ENCODE measurements at regions not wholly inside any gene's neighbourhood (a gene's known extent, or its start where the extent isn't known, plus 50 kb on each side); places are given as distances from the start of the nearest gene placed in this dataset.

DNA sequence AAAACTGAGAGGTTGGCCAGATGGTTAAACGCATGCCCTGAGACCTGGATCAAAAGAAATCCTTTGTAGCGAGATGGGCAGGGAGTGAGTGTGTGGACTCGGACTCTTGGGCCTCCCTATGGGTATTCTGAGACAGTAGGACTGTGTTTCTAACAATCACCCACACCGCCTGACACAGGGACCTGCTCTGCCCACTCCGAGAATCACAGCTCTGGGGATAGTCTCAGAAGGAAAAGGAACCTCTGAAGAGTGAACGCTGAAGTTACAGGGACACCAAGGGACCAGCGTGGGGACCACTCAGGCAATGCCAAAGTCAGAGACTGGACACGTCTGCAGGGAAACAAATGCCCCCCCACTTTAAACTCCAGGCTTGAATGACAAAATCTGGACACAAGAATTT, 242.1 kb upstream of the TCERG1L start:
- TF ChIP-seq, protein P1, sequence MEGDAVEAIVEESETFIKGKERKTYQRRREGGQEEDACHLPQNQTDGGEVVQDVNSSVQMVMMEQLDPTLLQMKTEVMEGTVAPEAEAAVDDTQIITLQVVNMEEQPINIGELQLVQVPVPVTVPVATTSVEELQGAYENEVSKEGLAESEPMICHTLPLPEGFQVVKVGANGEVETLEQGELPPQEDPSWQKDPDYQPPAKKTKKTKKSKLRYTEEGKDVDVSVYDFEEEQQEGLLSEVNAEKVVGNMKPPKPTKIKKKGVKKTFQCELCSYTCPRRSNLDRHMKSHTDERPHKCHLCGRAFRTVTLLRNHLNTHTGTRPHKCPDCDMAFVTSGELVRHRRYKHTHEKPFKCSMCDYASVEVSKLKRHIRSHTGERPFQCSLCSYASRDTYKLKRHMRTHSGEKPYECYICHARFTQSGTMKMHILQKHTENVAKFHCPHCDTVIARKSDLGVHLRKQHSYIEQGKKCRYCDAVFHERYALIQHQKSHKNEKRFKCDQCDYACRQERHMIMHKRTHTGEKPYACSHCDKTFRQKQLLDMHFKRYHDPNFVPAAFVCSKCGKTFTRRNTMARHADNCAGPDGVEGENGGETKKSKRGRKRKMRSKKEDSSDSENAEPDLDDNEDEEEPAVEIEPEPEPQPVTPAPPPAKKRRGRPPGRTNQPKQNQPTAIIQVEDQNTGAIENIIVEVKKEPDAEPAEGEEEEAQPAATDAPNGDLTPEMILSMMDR (IDR thresholded peaks at IDR 0.05) = no peak
- no peak for TF ChIP-seq POLR2AphosphoS5 (IDR thresholded peaks at IDR 0.05)
- TF ChIP-seq POLR2A (IDR thresholded peaks at IDR 0.05) = no peak
